Stimulated activated CD4-positive, alpha-beta T cell treated with anti-CD3 and anti-CD28 coated beads, TNF-alpha, amount 100 ng/mL, for 24 hours (primary cell): ENCODE measurements at regions not wholly inside any gene's neighbourhood (a gene's known extent, or its start where the extent isn't known, plus 50 kb on each side); places are given as distances from the start of the nearest gene placed in this dataset.

Experiments used
- DNase-seq, 3 experiments: peaks; one replicate each; pipeline ENCODE4 v3.0.0-alpha.2; 2020; ENCODE audit warnings: low read depth in 3 of 3

- no peak for DNase-seq
These were observed 331.2 kb upstream of the SMARCA2 start for GRCh38 chr9:1683951-1684350.

- no peak for DNase-seq
These were observed 316.2 kb upstream of the SMARCA2 start for GRCh38 chr9:1698991-1699390.

- DNase-seq = no peak
These were observed 314.0 kb upstream of the SMARCA2 start for GRCh38 chr9:1701113-1701512.

GRCh38 chr9:1702701-1703100 lies 312.4 kb upstream of the SMARCA2 start:
- DNase-seq = no peak

- no peak for DNase-seq
These were observed 307.9 kb upstream of the SMARCA2 start for GRCh38 chr9:1707291-1707690.

- no peak for DNase-seq
These were observed 306.9 kb upstream of the SMARCA2 start for GRCh38 chr9:1708219-1708618.

GRCh38 chr9:1709347-1709746 lies 305.8 kb upstream of the SMARCA2 start:
- no peak for DNase-seq

GRCh38 chr9:1712861-1713450 lies 302.2 kb upstream of the SMARCA2 start:
- DNase-seq = no peak

GRCh38 chr9:1713841-1714240 lies 301.3 kb upstream of the SMARCA2 start:
- DNase-seq = no peak

GRCh38 chr9:1717882-1718281 lies 297.3 kb upstream of the SMARCA2 start:
- no peak for DNase-seq

GRCh38 chr9:1718836-1719235 lies 296.3 kb upstream of the SMARCA2 start:
- no peak for DNase-seq

GRCh38 chr9:1721196-1721595 lies 294.0 kb upstream of the SMARCA2 start:
- DNase-seq = no peak

GRCh38 chr9:1722404-1722803 lies 292.7 kb upstream of the SMARCA2 start:
- DNase-seq = no peak

GRCh38 chr9:1723522-1724015 lies 291.6 kb upstream of the SMARCA2 start:
- no peak for DNase-seq

- DNase-seq = no peak
These were observed 288.0 kb upstream of the SMARCA2 start for GRCh38 chr9:1726993-1727759.

- no peak for DNase-seq
These were observed 285.5 kb upstream of the SMARCA2 start for GRCh38 chr9:1729631-1730030.

GRCh38 chr9:1732670-1733069 lies 282.5 kb upstream of the SMARCA2 start:
- DNase-seq = no peak

GRCh38 chr9:1738511-1739100 lies 276.5 kb upstream of the SMARCA2 start:
- DNase-seq = no peak

GRCh38 chr9:1743121-1743960 lies 271.8 kb upstream of the SMARCA2 start:
- DNase-seq = no peak

GRCh38 chr9:1745980-1746379 lies 269.2 kb upstream of the SMARCA2 start:
- no peak for DNase-seq

- no peak for DNase-seq
These were observed 267.7 kb upstream of the SMARCA2 start for GRCh38 chr9:1747417-1747967.

- DNase-seq = no peak
These were observed 266.7 kb upstream of the SMARCA2 start for GRCh38 chr9:1748407-1748806.
